HEK293 (cell line): ENCODE measurements at regions not wholly inside any gene's neighbourhood (a gene's known extent, or its start where the extent isn't known, plus 50 kb on each side); places are given as distances from the start of the nearest gene placed in this dataset.

Experiments
- SETDB1 ChIP-seq: IDR thresholded peaks from one replicate; pipeline ENCODE4 v1.6.1; 2017; ENCODE audit warnings: mild to moderate bottlenecking, low read length, moderate library complexity, mixed read lengths; ENCODE audit not compliant: insufficient read length
- ZBTB7A ChIP-seq: fragments of 450-650 bp; formaldehyde crosslinking; IDR thresholded peaks from 2 replicates; pipeline ENCODE4 v1.5.1; 2016; ENCODE audit warnings: low read depth, missing biosample characterization, missing genetic modification characterization
- ZNF140 ChIP-seq: fragments of 450-650 bp; formaldehyde crosslinking; IDR thresholded peaks from 2 replicates; pipeline ENCODE4 v1.5.1; 2016; ENCODE audit warnings: missing biosample characterization, missing genetic modification characterization
- ZNF174 ChIP-seq: fragments of 450-650 bp; formaldehyde crosslinking; IDR thresholded peaks from 2 replicates; pipeline ENCODE4 v1.5.0; 2017; ENCODE audit warnings: missing biosample characterization, mild to moderate bottlenecking, missing genetic modification characterization
- TF ChIP-seq, protein P1 (sequence below): fragments of 450-650 bp; formaldehyde crosslinking; IDR thresholded peaks from 2 replicates; pipeline ENCODE4 v1.5.1; 2016; ENCODE audit warnings: missing biosample characterization, missing genetic modification characterization
- TF ChIP-seq, protein P2 (sequence below): fragments of 450-650 bp; formaldehyde crosslinking; IDR thresholded peaks from 2 replicates; pipeline ENCODE4 v1.5.1; 2016; ENCODE audit warnings: missing biosample characterization, missing genetic modification characterization
- TF ChIP-seq, protein P3 (sequence below): fragments of 450-650 bp; formaldehyde crosslinking; IDR thresholded peaks from 2 replicates; pipeline ENCODE4 v1.5.1; 2016; ENCODE audit warnings: missing biosample characterization, missing genetic modification characterization
- TF ChIP-seq, protein P4 (sequence below): fragments of 450-650 bp; formaldehyde crosslinking; IDR thresholded peaks from 2 replicates; pipeline ENCODE4 v1.5.1; 2016; ENCODE audit warnings: missing biosample characterization, missing genetic modification characterization, low read depth

DNA sequence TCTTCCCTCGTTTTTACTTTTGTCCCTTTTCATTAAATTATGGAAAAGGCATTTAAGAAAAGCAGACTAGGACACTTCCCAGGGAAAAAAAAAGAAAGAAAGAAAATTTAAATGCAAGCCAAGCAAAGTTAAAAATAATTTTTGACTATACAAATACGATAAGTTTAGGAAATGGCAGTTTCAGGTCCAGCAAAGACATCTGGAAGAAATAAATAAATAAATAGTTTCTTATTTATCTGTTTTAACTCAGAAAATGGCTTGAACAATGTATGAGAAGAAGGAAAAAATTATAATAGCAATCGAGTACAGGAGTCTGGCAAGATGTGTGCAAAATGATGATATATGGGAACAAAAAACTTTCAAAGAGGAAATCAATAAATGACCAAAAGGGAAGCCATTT lies 114.6 kb upstream of the NCKAP5 start:
- TF ChIP-seq ZNF140 = no peak
- TF ChIP-seq, protein P1, sequence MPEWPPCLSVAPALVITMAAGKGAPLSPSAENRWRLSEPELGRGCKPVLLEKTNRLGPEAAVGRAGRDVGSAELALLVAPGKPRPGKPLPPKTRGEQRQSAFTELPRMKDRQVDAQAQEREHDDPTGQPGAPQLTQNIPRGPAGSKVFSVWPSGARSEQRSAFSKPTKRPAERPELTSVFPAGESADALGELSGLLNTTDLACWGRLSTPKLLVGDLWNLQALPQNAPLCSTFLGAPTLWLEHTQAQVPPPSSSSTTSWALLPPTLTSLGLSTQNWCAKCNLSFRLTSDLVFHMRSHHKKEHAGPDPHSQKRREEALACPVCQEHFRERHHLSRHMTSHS = no peak
- no peak for TF ChIP-seq ZBTB7A (tag by site-specific recombination)
- TF ChIP-seq, protein P2, sequence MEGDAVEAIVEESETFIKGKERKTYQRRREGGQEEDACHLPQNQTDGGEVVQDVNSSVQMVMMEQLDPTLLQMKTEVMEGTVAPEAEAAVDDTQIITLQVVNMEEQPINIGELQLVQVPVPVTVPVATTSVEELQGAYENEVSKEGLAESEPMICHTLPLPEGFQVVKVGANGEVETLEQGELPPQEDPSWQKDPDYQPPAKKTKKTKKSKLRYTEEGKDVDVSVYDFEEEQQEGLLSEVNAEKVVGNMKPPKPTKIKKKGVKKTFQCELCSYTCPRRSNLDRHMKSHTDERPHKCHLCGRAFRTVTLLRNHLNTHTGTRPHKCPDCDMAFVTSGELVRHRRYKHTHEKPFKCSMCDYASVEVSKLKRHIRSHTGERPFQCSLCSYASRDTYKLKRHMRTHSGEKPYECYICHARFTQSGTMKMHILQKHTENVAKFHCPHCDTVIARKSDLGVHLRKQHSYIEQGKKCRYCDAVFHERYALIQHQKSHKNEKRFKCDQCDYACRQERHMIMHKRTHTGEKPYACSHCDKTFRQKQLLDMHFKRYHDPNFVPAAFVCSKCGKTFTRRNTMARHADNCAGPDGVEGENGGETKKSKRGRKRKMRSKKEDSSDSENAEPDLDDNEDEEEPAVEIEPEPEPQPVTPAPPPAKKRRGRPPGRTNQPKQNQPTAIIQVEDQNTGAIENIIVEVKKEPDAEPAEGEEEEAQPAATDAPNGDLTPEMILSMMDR (tag by site-specific recombination) = no peak
- no peak for TF ChIP-seq ZNF174 (tag by site-specific recombination)
- TF ChIP-seq, protein P3, sequence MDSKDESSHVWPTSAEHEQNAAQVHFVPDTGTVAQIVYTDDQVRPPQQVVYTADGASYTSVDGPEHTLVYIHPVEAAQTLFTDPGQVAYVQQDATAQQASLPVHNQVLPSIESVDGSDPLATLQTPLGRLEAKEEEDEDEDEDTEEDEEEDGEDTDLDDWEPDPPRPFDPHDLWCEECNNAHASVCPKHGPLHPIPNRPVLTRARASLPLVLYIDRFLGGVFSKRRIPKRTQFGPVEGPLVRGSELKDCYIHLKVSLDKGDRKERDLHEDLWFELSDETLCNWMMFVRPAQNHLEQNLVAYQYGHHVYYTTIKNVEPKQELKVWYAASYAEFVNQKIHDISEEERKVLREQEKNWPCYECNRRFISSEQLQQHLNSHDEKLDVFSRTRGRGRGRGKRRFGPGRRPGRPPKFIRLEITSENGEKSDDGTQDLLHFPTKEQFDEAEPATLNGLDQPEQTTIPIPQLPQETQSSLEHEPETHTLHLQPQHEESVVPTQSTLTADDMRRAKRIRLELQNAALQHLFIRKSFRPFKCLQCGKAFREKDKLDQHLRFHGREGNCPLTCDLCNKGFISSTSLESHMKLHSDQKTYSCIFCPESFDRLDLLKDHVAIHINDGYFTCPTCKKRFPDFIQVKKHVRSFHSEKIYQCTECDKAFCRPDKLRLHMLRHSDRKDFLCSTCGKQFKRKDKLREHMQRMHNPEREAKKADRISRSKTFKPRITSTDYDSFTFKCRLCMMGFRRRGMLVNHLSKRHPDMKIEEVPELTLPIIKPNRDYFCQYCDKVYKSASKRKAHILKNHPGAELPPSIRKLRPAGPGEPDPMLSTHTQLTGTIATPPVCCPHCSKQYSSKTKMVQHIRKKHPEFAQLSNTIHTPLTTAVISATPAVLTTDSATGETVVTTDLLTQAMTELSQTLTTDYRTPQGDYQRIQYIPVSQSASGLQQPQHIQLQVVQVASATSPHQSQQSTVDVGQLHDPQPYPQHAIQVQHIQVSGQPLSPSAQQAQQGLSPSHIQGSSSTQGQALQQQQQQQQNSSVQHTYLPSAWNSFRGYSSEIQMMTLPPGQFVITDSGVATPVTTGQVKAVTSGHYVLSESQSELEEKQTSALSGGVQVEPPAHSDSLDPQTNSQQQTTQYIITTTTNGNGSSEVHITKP (tag by site-specific recombination) = no peak
- TF ChIP-seq, protein P4, sequence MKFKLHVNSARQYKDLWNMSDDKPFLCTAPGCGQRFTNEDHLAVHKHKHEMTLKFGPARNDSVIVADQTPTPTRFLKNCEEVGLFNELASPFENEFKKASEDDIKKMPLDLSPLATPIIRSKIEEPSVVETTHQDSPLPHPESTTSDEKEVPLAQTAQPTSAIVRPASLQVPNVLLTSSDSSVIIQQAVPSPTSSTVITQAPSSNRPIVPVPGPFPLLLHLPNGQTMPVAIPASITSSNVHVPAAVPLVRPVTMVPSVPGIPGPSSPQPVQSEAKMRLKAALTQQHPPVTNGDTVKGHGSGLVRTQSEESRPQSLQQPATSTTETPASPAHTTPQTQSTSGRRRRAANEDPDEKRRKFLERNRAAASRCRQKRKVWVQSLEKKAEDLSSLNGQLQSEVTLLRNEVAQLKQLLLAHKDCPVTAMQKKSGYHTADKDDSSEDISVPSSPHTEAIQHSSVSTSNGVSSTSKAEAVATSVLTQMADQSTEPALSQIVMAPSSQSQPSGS (tag by site-specific recombination) = no peak
- TF ChIP-seq SETDB1 = no peak
